ENCODE measurements at regions not wholly inside any gene's neighbourhood (a gene's known extent, or its start where the extent isn't known, plus 50 kb on each side); places are given as distances from the start of the nearest gene placed in this dataset.

DNA sequence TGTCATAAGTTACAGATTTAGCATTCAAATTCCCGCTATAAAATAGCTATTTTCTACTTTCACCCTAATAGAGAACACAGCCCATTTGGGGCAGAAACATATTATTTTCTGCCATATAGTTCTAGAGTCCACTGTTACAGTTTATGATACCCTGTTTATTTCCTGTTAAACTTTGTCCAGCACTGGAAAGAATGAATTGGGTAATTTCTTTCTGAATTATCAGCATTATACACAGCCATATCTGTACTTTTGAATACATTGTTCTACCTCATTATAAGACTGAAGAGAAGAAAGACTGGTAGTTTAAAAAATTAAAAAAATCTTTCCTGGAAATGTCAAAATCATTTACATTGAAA, 332.1 kb downstream of the DIRAS2 start:
- FAIRE-seq = no peak
- CTCF ChIA-PET = no interaction called here

More for the DNA sequence above, 332.1 kb downstream of the DIRAS2 start:
- in situ Hi-C loops (cut with MboI) (no loop called here), intact Hi-C loops (cut with micrococcal nuclease; ENCODE audit: unreplicated experiment) (no loop called here)
- RAD21 ChIA-PET (ENCODE audit: unreplicated experiment) = no interaction called here
- Histone ChIP-seq H3K9ac (ENCODE audit: control insufficient read depth, insufficient read depth, low read length) (no peak overlapping the region), H3K27me3 (replicated peaks in 1 of 2; ENCODE audit: control insufficient read depth in 2 of 2, insufficient read depth in 2 of 2, low read length in 1 of 2) (peaks cover 2 to 3% of the 10 kb centered on the region in 2 experiments; a peak in 2 of 4 replicates), H2AFZ (ENCODE audit: control insufficient read depth, low read depth, low read length) (no peak overlapping the region), H3K4me3 (no peak overlapping the region), H3K27ac (ENCODE audit: control insufficient read depth, insufficient read depth) (no peak overlapping the region), H3K79me2 (ENCODE audit: control insufficient read depth, insufficient read depth, low read length) (no peaks in the 10 kb centered on the region), H3K36me3 (ENCODE audit: control insufficient read depth in 2 of 2, insufficient read depth in 2 of 2, low read length in 1 of 2) (no peaks in the 10 kb centered on the region), H3K4me1 (ENCODE audit: control insufficient read depth, insufficient read depth, low read length) (no peaks in the 10 kb centered on the region), H4K20me1 (ENCODE audit: control insufficient read depth, insufficient read depth) (no peaks in the 10 kb centered on the region), H3K9me3 (replicated peaks; ENCODE audit: control insufficient read depth, insufficient read depth, low read length) (no peaks in the 10 kb centered on the region), H3K4me2 (ENCODE audit: control insufficient read depth, insufficient read depth) (no peak overlapping the region)
- SMC1A ChIA-PET (ENCODE audit: uncharacterized antibody, unreplicated experiment) = interaction anchor here (1.3 kb wide), 1 partner anchor 562 kb away, joined by 3 read pairs; no protein-coding TSS in a partner anchor
- WGBS (ENCODE audit: insufficient coverage, insufficient replicate concordance, low lambda C conversion rate, missing lambda C conversion rate) = 0% methylated on average over 1 of the region's 1 CpG
- no TSS peak for BruUV-seq (replicated peaks)
- no peak for TF ChIP-seq POLR2A (IDR thresholded peaks at IDR 0.05; ENCODE audit: low read depth, low read length)
- no peak for TF ChIP-seq ASH2L (IDR thresholded peaks at IDR 0.05; ENCODE audit: borderline replicate concordance, low read depth)
- TF ChIP-seq IKZF1 (conservative IDR thresholded peaks at IDR 0.05) = no peak
- TF ChIP-seq ZBTB11 (CRISPR knock-in tag; IDR thresholded peaks at IDR 0.05) = no peak
- TF ChIP-seq RBBP5 (conservative IDR thresholded peaks at IDR 0.05) = no peak
- TF ChIP-seq MYB (IDR thresholded peaks at IDR 0.05; ENCODE audit: borderline replicate concordance, low read depth, low read length) = no peak
- TF ChIP-seq ATF2 (IDR thresholded peaks at IDR 0.05; ENCODE audit: low read length) = no peak
- no peak for TF ChIP-seq POLR2AphosphoS2 (IDR thresholded peaks at IDR 0.05; ENCODE audit: low read depth, low read length)
- no peak for TF ChIP-seq TCF3 (IDR thresholded peaks at IDR 0.05; ENCODE audit: borderline replicate concordance, insufficient read depth, low read depth, low read length)
- TF ChIP-seq GABPA (IDR thresholded peaks at IDR 0.05; ENCODE audit: low read depth) = no peak
- TF ChIP-seq CBFB (IDR thresholded peaks at IDR 0.05; ENCODE audit: low read depth) = no peak
- TF ChIP-seq E2F4 (IDR thresholded peaks at IDR 0.05; ENCODE audit: low read depth, low read length) = no peak
- TF ChIP-seq PAX8 (IDR thresholded peaks at IDR 0.05) = no peak
- TF ChIP-seq, protein P1, sequence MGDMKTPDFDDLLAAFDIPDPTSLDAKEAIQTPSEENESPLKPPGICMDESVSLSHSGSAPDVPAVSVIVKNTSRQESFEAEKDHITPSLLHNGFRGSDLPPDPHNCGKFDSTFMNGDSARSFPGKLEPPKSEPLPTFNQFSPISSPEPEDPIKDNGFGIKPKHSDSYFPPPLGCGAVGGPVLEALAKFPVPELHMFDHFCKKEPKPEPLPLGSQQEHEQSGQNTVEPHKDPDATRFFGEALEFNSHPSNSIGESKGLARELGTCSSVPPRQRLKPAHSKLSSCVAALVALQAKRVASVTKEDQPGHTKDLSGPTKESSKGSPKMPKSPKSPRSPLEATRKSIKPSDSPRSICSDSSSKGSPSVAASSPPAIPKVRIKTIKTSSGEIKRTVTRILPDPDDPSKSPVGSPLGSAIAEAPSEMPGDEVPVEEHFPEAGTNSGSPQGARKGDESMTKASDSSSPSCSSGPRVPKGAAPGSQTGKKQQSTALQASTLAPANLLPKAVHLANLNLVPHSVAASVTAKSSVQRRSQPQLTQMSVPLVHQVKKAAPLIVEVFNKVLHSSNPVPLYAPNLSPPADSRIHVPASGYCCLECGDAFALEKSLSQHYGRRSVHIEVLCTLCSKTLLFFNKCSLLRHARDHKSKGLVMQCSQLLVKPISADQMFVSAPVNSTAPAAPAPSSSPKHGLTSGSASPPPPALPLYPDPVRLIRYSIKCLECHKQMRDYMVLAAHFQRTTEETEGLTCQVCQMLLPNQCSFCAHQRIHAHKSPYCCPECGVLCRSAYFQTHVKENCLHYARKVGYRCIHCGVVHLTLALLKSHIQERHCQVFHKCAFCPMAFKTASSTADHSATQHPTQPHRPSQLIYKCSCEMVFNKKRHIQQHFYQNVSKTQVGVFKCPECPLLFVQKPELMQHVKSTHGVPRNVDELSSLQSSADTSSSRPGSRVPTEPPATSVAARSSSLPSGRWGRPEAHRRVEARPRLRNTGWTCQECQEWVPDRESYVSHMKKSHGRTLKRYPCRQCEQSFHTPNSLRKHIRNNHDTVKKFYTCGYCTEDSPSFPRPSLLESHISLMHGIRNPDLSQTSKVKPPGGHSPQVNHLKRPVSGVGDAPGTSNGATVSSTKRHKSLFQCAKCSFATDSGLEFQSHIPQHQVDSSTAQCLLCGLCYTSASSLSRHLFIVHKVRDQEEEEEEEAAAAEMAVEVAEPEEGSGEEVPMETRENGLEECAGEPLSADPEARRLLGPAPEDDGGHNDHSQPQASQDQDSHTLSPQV (IDR thresholded peaks at IDR 0.05) = no peak
- TF ChIP-seq SUZ12 (IDR thresholded peaks at IDR 0.05; ENCODE audit: unreplicated experiment) = no peak
- no peak for TF ChIP-seq STAT3 (IDR thresholded peaks at IDR 0.05; ENCODE audit: low read depth, low read length)
- POLR2A ChIA-PET = no interaction called here
- ATAC-seq = no peak
- no peak for DNase-seq (ENCODE audit: low read depth, low spot score)
